ENCODE measurements at regions not wholly inside any gene's neighbourhood (a gene's known extent, or its start where the extent isn't known, plus 50 kb on each side); places are given as distances from the start of the nearest gene placed in this dataset.

DNA sequence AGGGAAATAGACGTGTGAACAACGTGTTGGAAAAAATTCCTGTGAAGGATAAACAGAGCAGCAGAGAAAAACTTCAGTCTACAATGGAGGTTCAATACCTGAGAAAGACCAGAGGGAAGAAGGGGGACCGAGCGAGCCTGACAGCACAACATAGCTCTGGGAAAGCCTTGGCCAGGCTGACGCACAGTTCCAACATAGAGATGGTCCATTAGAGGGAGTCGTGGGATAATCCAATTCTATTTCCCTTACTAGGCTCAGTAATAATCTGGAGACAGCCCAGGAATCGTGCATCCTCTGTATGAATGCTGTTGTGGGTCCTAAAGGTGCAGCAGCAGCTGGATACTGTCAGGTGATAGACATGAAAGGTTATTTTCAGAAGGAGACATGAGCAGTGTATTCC, 370.8 kb upstream of the BTBD3 start:
- no peak for TF ChIP-seq EZH2 (IDR thresholded peaks at IDR 0.05; ENCODE audit: borderline replicate concordance, low read length)
- TF ChIP-seq, protein P1, sequence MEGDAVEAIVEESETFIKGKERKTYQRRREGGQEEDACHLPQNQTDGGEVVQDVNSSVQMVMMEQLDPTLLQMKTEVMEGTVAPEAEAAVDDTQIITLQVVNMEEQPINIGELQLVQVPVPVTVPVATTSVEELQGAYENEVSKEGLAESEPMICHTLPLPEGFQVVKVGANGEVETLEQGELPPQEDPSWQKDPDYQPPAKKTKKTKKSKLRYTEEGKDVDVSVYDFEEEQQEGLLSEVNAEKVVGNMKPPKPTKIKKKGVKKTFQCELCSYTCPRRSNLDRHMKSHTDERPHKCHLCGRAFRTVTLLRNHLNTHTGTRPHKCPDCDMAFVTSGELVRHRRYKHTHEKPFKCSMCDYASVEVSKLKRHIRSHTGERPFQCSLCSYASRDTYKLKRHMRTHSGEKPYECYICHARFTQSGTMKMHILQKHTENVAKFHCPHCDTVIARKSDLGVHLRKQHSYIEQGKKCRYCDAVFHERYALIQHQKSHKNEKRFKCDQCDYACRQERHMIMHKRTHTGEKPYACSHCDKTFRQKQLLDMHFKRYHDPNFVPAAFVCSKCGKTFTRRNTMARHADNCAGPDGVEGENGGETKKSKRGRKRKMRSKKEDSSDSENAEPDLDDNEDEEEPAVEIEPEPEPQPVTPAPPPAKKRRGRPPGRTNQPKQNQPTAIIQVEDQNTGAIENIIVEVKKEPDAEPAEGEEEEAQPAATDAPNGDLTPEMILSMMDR (conservative IDR thresholded peaks at IDR 0.05 in 1 of 2, IDR thresholded peaks at IDR 0.05 in 1 of 2; ENCODE audit: extremely low read depth in 1 of 2, insufficient read depth in 1 of 2, low read depth in 1 of 2, low read length in 2 of 2) = no peak

Data from mammary epithelial cell (primary cell).